ENCODE measurements at regions not wholly inside any gene's neighbourhood (a gene's known extent, or its start where the extent isn't known, plus 50 kb on each side); places are given as distances from the start of the nearest gene placed in this dataset.
"Not testable (repeated sequence)": the region's sequence is repeated elsewhere in the genome, so short reads cannot be mapped to it uniquely, and the experiment has no call there.

DNA sequence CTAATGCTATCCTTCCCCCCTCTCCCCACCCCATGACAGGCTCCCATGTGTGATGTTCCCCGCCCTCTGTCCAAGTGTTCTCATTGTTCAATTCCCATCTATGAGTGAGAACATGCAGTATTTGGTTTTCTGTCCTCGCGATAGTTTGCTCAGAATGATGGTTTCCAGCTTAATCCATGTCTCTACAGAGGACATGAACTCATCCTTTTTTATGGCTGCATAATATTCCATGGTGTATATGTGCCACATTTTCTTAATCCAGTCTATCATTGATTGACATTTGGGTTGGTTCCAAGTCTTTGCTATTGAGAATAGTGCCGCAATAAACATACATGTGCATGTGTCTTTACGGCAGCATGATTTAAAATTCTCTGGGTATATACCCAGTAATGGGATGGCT lies 68.7 kb upstream of the SLC44A3 start:
- TF ChIP-seq, protein P1, sequence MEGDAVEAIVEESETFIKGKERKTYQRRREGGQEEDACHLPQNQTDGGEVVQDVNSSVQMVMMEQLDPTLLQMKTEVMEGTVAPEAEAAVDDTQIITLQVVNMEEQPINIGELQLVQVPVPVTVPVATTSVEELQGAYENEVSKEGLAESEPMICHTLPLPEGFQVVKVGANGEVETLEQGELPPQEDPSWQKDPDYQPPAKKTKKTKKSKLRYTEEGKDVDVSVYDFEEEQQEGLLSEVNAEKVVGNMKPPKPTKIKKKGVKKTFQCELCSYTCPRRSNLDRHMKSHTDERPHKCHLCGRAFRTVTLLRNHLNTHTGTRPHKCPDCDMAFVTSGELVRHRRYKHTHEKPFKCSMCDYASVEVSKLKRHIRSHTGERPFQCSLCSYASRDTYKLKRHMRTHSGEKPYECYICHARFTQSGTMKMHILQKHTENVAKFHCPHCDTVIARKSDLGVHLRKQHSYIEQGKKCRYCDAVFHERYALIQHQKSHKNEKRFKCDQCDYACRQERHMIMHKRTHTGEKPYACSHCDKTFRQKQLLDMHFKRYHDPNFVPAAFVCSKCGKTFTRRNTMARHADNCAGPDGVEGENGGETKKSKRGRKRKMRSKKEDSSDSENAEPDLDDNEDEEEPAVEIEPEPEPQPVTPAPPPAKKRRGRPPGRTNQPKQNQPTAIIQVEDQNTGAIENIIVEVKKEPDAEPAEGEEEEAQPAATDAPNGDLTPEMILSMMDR (IDR thresholded peaks at IDR 0.05): not testable (repeated sequence)
- not testable (repeated sequence) for TF ChIP-seq POLR2A (IDR thresholded peaks at IDR 0.05; ENCODE audit: low read depth); POLR2AphosphoS5 (IDR thresholded peaks at IDR 0.05)
